Islet precursor cell (in vitro differentiated cells): ENCODE measurements at regions not wholly inside any gene's neighbourhood (a gene's known extent, or its start where the extent isn't known, plus 50 kb on each side); places are given as distances from the start of the nearest gene placed in this dataset.

Experiments
- DNase-seq: peaks from one replicate; pipeline ENCODE4 v3.0.0-alpha.2; 2018

DNA sequence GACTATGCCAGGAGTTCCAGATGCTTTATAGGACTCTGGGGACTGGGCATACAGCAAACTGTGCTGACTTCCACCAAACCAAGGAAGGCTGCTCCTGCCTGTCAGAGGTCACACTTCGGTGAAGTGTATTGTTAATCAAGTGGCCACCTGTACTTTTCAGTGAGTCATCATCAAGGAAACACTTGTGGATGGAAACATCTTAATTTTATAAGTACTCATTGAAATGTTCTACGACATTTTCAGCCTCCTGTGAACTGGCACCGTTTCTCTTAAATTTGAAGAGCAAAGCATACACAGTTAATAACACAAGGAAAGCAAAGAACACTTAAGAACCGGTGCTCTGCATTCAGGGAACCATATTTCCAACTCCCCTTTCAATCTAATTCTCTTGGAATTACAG, 801.7 kb upstream of the DPPA4 start:
- DNase-seq, result no peak

DNA sequence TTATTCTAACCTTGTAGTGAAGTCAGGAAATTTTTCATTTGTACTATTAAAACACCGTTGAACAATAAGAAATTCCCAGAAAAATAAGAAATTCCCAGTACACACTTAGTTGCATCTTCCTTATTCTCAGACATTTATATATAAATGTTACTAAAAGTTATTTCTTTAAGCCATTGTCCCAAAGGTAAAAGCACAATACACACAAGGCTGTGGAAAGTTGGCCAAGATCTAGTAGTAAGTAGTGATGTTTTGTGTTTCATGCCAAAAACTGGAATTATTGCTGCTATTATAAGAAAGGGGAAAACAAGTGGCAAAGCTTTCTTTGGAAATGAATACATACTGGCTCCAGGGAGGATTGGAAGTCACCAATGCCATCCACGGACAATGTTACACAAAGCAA, 802.5 kb upstream of the DPPA4 start:
- DNase-seq, result no peak

DNA sequence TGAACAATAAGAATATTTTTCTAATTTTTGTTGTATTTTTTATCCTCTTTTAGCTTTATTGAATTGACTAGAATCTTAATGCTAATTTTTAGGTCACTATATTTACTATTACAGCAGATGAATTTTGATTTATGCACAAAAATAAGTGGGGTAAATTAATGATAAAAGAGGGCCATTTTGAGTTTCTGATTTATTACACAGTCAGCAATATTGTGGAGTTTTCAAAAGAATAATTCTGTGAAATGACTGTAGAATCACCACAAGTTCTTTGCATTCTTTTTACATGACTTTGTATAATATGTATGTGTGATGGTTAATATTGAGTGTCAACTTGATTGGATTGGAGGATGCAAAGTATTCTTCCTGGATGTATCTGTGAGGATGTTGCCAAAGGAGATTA, 812.4 kb upstream of the DPPA4 start:
- DNase-seq, result no peak

DNA sequence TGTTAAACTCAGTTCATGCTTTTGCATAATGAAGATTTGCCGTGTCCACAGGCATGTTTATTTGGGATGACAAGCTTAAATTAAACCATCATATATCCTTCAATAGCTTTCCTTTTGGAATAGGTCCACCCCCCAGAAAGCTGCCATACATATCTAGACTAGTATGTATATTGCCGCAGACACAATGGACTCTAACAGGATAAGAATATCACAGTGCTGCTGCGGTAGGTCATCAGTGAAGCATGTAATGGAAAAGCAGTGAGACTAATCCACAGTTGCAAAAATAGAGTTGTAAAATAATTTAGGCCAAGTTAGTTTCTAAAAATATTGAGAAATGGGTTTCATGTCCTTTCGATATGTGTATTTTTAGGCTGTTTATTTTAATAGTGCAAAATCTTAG, 819.9 kb upstream of the DPPA4 start:
- no peak for DNase-seq

DNA sequence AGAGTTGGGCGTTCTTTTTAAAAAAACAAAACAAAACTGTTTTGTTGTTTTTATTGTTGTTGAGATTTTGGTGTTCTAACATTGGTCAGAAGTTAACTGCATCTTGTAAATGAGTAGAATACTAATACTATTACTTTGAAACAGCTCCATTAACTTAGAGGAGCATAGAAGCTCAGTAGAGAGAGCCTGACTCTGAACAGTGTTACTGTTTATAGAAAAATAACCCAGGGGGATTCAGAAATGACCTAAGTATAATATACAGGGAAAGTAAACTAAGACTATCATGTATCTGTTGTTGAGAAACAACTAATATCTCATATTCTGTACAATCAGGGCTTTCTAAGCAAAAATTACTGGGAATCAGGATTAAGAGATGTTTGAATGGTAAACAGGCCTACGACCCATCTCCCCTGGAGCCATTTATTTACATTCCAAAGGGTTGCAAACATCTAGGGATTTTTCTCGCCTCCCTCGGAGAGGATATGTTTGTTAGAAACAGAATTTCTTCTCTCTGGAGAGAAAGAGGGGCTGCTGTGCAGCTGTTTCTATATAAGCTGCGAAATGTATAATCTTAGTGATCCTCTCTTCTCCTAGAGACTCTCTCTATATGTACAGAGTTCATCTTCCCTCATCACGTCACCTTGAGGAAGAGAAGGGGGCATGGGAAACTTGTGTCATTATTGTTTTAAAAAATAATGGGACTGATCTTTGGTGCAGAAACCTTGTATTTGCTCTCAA, 827.5 kb upstream of the DPPA4 start:
- DNase-seq, result no peak

DNA sequence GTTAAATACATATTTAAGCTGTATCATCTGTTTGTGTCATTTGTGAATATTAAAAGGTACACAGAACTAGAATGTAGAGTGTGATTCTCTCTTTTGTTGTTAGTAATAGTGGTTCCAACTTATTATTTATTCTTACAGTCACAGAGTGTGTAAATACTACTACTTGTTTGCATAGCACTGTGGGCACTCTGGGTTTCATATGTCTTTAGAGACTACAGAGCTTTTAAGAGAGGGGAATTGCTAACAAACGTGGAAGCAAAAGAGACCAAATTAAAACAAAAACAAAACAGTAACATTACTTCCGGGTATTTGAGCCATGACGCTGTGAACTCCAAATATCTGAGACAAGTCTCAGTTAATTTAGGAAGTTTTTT, 828.0 kb upstream of the DPPA4 start:
- DNase-seq, result no peak

DNA sequence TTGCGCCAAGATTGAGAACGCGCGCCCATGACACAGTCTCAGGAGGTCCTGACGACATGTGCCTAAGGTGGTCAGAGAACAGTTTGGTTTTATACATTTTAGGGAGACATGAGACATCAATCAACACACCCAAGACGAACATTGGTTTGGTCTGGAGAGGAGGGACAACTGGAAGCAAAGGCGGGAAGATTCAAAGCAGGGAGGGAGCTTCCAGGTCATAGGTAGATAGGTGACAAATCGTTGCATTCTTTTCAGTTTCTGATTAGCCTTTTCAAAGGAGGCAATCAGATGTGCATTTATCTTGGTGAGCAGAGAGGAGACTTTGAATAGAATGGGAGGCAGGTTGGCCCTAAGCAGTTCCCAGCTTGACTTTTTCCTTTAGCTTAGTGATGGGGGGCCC, 828.4 kb upstream of the DPPA4 start:
- no peak for DNase-seq

DNA sequence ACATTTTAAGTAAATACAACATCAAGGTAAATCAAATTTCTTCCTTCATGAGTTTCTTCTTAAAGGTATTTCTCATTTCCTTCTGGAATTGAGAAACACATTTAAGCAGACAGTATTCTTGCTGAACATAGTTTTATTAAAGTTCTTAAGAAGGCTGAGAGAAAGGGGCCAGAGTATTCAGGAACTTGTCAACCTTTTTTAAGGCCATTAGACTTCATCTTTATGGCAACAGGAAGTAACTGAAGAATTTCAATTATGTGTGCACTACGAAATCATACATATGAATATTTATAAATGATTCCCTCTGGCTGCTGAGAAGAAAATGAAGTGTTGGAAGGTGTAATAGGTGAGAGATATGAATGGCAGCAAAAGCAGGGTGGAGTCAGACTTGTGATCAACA, 829.4 kb upstream of the DPPA4 start:
- DNase-seq, result no peak

DNA sequence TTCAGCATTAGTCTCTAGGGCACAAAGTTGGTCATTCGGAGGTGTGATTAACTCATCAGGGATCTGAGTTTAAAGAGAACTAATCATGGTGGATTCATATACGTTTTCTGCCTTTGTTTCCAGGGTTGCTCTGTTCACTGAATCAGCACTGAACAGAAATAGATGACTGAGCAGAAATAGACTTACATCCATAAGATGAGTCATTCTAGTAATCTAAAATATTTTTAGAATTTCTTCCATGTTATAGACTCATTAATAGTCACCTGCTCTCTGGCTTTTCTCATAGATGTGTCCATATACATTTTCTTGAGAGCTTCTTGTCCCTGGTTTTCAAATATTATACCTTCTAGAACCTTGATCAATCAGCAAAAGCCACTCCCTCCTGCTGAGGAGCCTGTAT, 837.6 kb upstream of the DPPA4 start:
- no peak for DNase-seq

- no peak for DNase-seq
Observed at GRCh38 chr3:110178965-110179364, 841.6 kb upstream of the DPPA4 start.

DNA sequence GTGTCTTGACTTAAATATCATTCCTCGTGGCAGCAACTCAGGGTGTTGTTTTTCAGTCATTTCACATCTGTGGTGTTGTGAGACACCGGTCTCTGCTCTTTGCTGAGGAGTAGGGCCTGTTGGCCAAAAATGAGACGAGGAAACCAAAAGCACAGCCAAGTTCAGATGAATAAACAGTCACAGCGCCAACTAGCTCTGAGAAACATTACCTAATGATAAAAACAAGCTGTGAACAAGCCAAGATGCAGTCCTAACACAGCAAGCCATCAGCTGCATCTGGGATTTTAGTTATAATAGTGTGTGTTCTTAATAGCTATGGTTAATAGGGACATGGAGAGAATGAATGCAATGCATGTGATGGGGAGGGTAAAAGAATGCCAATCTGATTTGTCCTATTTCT, 843.4 kb upstream of the DPPA4 start:
- no peak for DNase-seq

DNA sequence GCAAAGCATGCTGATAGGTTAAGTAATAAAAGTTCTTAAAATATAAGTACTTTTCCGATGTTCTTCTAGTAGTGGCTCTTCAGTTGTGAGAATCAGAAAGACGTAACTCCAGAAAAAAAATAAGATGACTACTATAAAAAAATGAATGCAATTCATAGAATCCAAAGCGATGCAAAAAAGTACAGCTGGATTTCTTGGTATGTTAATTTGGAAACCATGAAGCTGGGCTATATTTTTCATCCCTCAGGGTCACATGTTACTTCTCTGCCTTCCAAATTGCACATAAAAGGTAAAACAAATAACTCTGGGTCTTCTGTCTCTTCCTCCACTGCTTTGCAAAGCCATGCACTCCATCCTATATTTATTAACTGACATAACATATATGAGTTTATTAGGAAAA, 843.9 kb upstream of the DPPA4 start:
- DNase-seq, result no peak

- no peak for DNase-seq
Observed at GRCh38 chr3:110184536-110184935, 847.2 kb upstream of the DPPA4 start.

- no peak for DNase-seq
Observed at GRCh38 chr3:110193074-110193473, 855.7 kb upstream of the DPPA4 start.

- peak; percentile 48 for DNase-seq
Observed at GRCh38 chr3:110198717-110199587, 861.6 kb upstream of the DPPA4 start.

DNA sequence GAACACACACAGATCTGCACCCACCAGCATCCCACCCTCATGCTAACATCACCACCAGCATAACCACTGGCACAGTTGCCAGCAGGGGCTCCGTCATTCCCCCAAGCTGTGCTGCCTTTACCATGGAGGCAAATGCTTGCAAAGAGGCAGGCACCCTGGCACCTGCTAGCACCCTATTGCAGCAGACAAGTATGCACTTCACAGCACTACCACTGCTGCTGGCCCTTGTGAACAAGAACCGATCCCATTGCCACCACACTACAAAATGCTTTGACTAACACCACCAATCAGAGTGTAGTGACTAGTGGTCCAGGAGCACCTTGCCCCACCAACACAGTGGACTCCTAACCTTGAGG, 862.2 kb upstream of the DPPA4 start:
- peak; percentile 38 for DNase-seq

DNA sequence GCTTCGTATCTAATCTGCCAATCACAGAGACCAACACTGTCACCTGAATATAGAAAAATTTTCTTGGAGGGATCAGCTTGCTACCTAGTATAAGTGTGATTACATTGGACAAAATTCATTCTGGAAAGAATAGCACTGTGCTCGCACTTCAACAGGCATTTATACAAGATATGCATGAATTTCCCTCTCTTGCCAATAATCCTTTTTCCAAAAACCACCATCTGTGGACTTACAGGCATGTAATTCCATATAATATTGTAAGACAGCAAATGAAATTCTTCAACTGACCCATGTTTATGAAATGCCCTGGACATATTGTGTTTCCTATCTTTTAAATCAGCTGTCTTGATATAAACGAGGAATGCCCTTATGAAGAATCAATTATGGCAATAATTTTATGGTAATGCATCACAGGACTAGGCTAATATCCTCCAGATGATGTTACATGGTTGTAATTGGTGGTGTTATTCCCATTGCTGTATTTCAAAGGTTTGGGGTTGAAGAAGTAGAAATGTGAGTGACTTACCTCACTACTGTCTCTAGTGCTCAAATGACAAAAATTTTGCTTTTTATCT, 861.4 kb upstream of the NECTIN3 start:
- no peak for DNase-seq

DNA sequence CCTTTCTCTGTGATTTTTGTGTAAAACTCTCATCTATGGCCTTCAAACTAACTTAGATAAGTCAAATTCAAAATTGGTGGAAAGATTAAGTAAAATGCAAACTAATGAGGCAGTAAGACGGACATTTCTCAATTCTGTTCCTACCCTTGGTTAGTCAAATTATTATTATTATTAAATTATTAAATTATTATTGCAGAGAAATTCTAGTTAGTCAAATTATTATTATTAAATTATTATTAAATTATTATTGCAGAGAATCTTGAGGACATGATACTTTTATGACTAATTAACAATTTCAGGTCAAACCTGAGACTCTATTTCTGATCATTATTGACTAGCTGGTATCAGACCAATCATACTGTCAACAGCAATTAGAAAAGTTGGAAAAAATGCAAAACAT, 845.0 kb upstream of the NECTIN3 start:
- DNase-seq, result no peak

DNA sequence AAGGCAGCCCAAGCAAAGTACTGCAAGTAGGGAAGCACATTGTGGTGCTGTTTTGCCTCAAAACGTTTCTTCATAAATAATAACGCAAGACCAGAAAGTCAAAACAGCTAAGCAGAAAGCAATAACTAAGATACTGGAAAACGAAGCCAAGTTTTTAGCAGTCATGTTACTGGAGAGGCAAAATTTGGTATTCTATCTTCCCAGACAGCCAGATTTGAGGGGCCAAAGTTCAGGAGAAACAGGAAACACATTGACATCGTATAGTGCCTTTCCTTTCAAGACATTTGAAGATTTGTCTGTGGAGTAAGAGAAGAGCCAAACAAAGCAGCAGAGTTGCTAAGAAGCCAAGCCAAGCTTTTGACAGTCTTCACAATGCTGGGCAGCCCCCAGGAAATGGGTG, 843.6 kb upstream of the NECTIN3 start:
- DNase-seq, result no peak

DNA sequence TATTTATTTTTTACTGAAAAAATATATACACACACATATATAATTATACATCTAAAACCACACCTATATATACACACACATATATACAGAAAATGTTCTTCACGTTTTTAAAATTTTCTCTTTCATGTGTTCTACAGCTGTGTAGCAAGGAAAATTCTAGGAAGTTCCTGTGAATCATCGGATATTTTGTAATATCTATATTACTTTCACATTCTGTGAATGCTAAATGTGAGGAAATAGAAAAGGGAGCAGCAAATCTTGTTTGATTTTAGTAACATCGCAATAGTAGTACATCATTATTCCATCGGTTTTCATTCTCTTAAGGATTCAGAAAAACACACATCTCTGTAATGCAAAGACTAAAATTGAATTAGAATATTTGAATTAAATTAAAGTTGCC, 836.8 kb upstream of the NECTIN3 start:
- DNase-seq, result no peak

GRCh38 chr3:110236976-110237610, 834.5 kb upstream of the NECTIN3 start:
- no peak for DNase-seq

DNA sequence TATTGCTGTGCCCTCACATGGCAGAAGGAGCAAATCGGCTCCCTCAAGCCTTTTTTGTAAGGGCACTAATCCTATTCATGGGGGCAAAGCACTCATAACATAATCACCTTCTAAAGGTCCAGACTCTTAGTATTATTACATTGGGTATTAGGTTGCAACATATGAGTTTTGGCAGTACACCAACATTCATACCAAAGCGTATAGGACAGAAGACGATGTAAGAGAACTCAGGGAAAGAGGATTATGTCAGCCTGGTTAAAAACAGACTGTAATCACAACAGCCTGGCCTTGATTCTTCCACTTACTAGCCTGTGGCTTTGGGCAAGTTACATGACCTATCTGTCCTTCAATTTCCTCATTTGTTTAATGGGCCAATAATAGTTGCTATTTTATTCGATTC, 828.5 kb upstream of the NECTIN3 start:
- no peak for DNase-seq

- no peak for DNase-seq
Observed at GRCh38 chr3:110246796-110247376, 824.7 kb upstream of the NECTIN3 start.
